NT2/D1 (cell line): ENCODE measurements at regions not wholly inside any gene's neighbourhood (a gene's known extent, or its start where the extent isn't known, plus 50 kb on each side); places are given as distances from the start of the nearest gene placed in this dataset.

ENCODE experiments used
- DNase-seq: peaks from one replicate; pipeline ENCODE4 v3.0.0-alpha.2; 2011; ENCODE audit warnings: low read depth, low spot score
- H3K27me3 ChIP-seq: 2 replicates; pipeline ENCODE4 v1.6.0; 2011; ENCODE audit warnings: mild to moderate bottlenecking; ENCODE audit not compliant: insufficient read length, insufficient read depth
- H3K36me3 ChIP-seq: 2 replicates; pipeline ENCODE4 v1.6.1; 2011; ENCODE audit warnings: mild to moderate bottlenecking, low read length, mixed read lengths; ENCODE audit not compliant: insufficient read depth, insufficient read length
- H3K4me1 ChIP-seq: 2 replicates; pipeline ENCODE4 v1.5.1; 2011; ENCODE audit not compliant: insufficient read depth, insufficient read length
- H3K4me3 ChIP-seq: 2 replicates; pipeline ENCODE4 v1.5.1; 2011; ENCODE audit warnings: low read depth; ENCODE audit not compliant: insufficient read length
- H3K9ac ChIP-seq: 2 replicates; pipeline ENCODE4 v1.6.0; 2011; ENCODE audit warnings: low read depth; ENCODE audit not compliant: insufficient read length
- H3K9me3 ChIP-seq: 2 replicates; pipeline ENCODE4 v1.5.1; 2011; ENCODE audit warnings: mild to moderate bottlenecking, low read length; ENCODE audit not compliant: insufficient read depth
- SUZ12 ChIP-seq: IDR thresholded peaks from 2 replicates; pipeline ENCODE4 v1.6.1; 2011; ENCODE audit not compliant: insufficient read length, insufficient read depth; ENCODE audit errors: extremely low read depth
- YY1 ChIP-seq: IDR thresholded peaks from 2 replicates; pipeline ENCODE4 v1.6.1; 2011; ENCODE audit not compliant: insufficient read length, insufficient read depth
- ZNF274 ChIP-seq: IDR thresholded peaks from 2 replicates; pipeline ENCODE4 v1.6.1; 2011; ENCODE audit warnings: mild to moderate bottlenecking, low read depth, low read length

DNA sequence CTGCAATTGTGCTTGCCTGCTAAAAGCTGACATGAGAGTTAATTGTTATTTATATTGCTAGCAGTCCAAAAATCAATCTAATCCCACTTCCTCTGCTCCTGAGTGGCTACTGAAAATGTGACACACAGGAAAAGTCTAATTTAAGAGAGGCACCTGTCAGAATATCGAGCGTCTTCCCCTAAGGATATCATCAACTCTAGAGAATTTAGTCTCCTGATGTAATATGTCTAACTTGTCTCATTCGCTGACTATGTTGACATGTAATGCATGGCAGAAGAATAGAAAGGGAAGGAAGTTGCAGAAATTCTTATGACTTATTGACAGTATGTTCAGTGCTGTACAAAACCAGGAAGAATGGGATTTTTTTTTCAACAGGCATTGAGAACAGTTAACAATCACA lies 893.4 kb upstream of the CDH8 start:
- Histone ChIP-seq H3K4me1 (no peaks in the 10 kb centered on the region), H3K9ac (no peak overlapping the region), H3K4me3 (no peak overlapping the region), H3K36me3 (no peaks in the 10 kb centered on the region), H3K27me3 (no peaks in the 10 kb centered on the region), H3K9me3 (no peaks in the 10 kb centered on the region)
- no peak for DNase-seq
- no peak for TF ChIP-seq YY1
- TF ChIP-seq SUZ12: no peak

DNA sequence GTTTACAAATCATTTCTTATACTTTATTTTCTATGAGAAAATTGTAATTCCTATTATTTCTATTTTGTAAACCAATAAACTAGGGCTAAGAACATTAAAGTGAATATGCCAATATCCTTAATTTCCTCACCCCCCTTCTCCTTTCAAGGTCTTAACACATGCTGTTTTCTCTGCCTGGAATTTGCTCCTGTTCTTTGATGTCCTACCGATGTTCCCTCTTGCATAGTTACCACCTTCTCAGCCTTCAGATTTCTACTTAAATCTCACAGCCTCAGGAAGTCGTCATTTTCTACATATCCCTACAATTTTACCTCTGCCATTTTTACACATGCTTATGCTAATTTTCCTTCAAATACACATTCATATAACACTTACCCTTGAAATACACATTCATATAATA lies 890.9 kb upstream of the CDH8 start:
- H3K4me3 ChIP-seq: no peak overlapping the region
- no peaks in the 10 kb centered on the region for H3K36me3 ChIP-seq
- TF ChIP-seq ZNF274 (no peak), YY1 (no peak), SUZ12 (no peak)
- no peaks in the 10 kb centered on the region for H3K9me3 ChIP-seq
- no peak for DNase-seq
- no peak overlapping the region for H3K9ac ChIP-seq
- H3K27me3 ChIP-seq: no peaks in the 10 kb centered on the region
- no peaks in the 10 kb centered on the region for H3K4me1 ChIP-seq

DNA sequence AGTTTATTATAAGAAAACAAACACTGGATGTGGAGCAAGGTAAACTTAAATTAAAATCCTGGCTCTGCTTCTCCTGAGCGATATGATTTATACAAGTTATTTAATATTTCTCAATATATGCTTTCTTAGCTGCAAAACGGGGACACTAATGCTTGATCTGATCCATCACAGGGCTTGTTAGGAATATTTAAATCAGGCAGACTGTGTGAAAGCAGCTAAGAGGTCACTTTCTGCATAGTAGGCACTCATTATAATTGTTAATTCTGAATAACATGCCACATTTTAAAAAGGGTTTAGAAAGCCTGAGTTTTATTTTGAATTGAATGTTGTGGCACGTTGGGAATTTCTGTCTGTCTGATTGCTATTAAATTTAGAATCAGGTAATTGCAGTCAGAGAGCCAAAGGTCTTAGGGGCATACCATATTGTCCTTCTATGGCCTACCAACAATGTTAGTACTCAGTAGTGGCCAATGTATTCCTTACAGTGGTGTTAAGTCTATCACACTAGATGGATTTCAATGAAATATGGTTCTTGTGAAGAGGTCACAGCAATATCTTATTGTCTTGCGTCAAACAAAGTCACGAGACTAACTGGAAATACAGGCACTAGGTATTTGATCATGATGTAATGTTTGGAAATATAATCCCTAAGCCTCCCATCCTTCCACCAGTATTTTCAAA lies 890.0 kb upstream of the CDH8 start:
- no peak for DNase-seq
- Histone ChIP-seq H3K9ac (no peak overlapping the region), H3K4me3 (no peak overlapping the region), H3K36me3 (no peaks in the 10 kb centered on the region), H3K4me1 (no peaks in the 10 kb centered on the region), H3K27me3 (no peaks in the 10 kb centered on the region), H3K9me3 (no peaks in the 10 kb centered on the region)
- no peak for TF ChIP-seq ZNF274
- no peak for TF ChIP-seq SUZ12
- TF ChIP-seq YY1: no peak

- Histone ChIP-seq H3K9me3 (no peaks in the 10 kb centered on the region), H3K4me3 (no peak overlapping the region), H3K9ac (no peak overlapping the region), H3K36me3 (no peaks in the 10 kb centered on the region), H3K4me1 (no peaks in the 10 kb centered on the region), H3K27me3 (no peaks in the 10 kb centered on the region)
- TF ChIP-seq SUZ12: no peak
- TF ChIP-seq ZNF274: no peak
- TF ChIP-seq YY1: no peak
- DNase-seq: no peak
These were observed 885.7 kb upstream of the CDH8 start for GRCh38 chr16:62921904-62922303.

DNA sequence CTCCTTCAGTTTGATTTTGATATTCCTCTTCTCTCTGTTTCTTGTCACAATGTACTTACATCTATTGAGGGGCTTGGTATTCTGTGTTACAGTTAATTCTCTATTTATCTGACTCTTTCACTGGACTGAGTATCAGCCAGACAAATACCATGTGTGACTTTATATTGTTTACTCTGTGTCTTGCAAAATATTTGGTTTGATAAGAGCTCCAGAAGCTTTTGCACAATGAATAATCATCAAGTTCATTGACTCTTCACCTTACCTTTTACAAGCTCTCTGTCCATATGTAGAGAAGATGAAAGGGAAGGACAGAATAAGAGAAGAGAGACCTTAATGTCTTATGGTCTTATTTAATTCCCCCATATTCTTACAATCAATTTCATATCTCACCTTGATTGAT lies 877.7 kb upstream of the CDH8 start:
- no peak overlapping the region for H3K9ac ChIP-seq
- H3K36me3 ChIP-seq: no peaks in the 10 kb centered on the region
- TF ChIP-seq ZNF274: no peak
- no peak for TF ChIP-seq YY1
- no peak for TF ChIP-seq SUZ12
- no peak overlapping the region for H3K4me3 ChIP-seq
- DNase-seq: no peak
- no peaks in the 10 kb centered on the region for H3K4me1 ChIP-seq
- H3K9me3 ChIP-seq: peaks cover 15% of the 10 kb centered on the region
- H3K27me3 ChIP-seq: no peaks in the 10 kb centered on the region

DNA sequence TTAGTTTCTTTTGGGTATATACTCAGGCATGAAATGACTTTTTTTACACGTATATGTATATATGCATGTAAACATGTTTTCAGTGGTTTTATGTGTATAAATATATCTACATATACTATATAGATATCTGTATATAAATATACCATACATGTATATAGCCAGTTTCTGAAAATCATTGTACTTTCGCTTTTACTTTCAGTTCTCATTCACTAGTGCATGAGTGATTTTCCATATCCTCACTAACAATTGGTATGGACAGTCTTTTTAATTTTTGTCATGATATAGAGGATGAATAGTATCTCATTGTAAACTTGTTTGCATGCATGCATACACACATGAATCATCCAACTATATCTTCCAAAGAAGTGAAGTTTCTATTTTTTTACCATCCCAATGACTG lies 877.1 kb upstream of the CDH8 start:
- Histone ChIP-seq H3K4me1 (no peaks in the 10 kb centered on the region), H3K9ac (no peak overlapping the region), H3K27me3 (no peaks in the 10 kb centered on the region), H3K4me3 (no peak overlapping the region), H3K9me3 (peaks cover 15% of the 10 kb centered on the region), H3K36me3 (no peaks in the 10 kb centered on the region)
- no peak for DNase-seq
- TF ChIP-seq YY1: no peak
- TF ChIP-seq ZNF274: no peak
- TF ChIP-seq SUZ12: no peak

- H3K27me3 ChIP-seq: no peaks in the 10 kb centered on the region
- no peaks in the 10 kb centered on the region for H3K4me1 ChIP-seq
- H3K9ac ChIP-seq: no peak overlapping the region
- H3K36me3 ChIP-seq: no peaks in the 10 kb centered on the region
- no peak for DNase-seq
- H3K9me3 ChIP-seq: peaks cover 15% of the 10 kb centered on the region
- TF ChIP-seq ZNF274 (no peak), SUZ12 (no peak), YY1 (no peak)
- H3K4me3 ChIP-seq: no peak overlapping the region
These were observed 873.4 kb upstream of the CDH8 start for GRCh38 chr16:62909597-62909996.

DNA sequence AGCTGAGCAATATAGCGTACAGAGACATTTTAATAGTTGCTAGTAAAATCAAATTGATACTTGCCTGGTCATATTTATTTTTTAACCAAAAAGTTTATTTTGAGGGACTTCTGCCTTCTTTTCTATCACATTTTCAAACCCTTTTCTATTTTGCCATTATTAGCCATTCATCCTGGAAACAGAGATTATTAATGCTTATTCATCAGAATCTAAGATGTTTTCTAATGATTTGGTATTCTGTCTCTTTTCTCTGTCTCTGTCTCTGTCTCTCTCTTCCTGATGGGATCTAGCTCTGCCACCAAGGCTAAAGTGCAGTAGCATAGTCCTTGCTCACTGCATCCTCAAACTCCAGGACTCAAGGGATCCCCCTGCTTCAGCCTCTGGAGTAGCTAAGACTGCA lies 871.3 kb upstream of the CDH8 start:
- TF ChIP-seq ZNF274 (no peak), YY1 (no peak), SUZ12 (no peak)

More for the DNA sequence above, 871.3 kb upstream of the CDH8 start:
- no peak overlapping the region for H3K9ac ChIP-seq
- no peak for DNase-seq
- peaks cover 15% of the 10 kb centered on the region for H3K9me3 ChIP-seq
- H3K27me3 ChIP-seq: no peaks in the 10 kb centered on the region
- H3K4me1 ChIP-seq: no peaks in the 10 kb centered on the region
- H3K36me3 ChIP-seq: no peaks in the 10 kb centered on the region
- no peak overlapping the region for H3K4me3 ChIP-seq
